Ascending aorta (tissue), 2 donors: ENCODE measurements at regions not wholly inside any gene's neighbourhood (a gene's known extent, or its start where the extent isn't known, plus 50 kb on each side); places are given as distances from the start of the nearest gene placed in this dataset.
"Not testable (repeated sequence)": the region's sequence is repeated elsewhere in the genome, so short reads cannot be mapped to it uniquely, and the experiment has no call there.

Source experiments
- DNase-seq, 2 donors: peaks; one replicate each; pipeline ENCODE4 v3.0.0-alpha.2; 2019; ENCODE audit warnings: low spot score in 2 of 2
- H3K27ac ChIP-seq, 2 donors: fragments of 200-600 bp; sonication (generic); one replicate each; pipeline ENCODE4 v1.5.1; 2016 to 2017; ENCODE audit warnings: mild to moderate bottlenecking in 1 of 2
- H3K27me3 ChIP-seq: fragments of 200-600 bp; sonication (generic); one replicate; pipeline ENCODE4 v1.5.1; 2017
- H3K36me3 ChIP-seq, 2 donors: fragments of 200-600 bp; sonication (generic); one replicate each; pipeline ENCODE4 v1.5.1; 2016
- H3K4me1 ChIP-seq, 2 donors: fragments of 200-600 bp; sonication (generic); one replicate each; pipeline ENCODE4 v1.5.1; 2016 to 2017; ENCODE audit warnings: mild to moderate bottlenecking in 1 of 2
- H3K4me3 ChIP-seq, 2 donors: fragments of 200-600 bp; sonication (generic); one replicate each; pipeline ENCODE4 v1.5.1; 2016 to 2017; ENCODE audit warnings: mild to moderate bottlenecking in 1 of 2
- H3K9me3 ChIP-seq, 2 donors: fragments of 200-600 bp; sonication (generic); one replicate each; pipeline ENCODE4 v1.5.1; 2016
- intact Hi-C: fragments of 100-400 bp; cut with DNase I; formaldehyde crosslinking; loops from one replicate; pipeline ENCODE4 v1.15.1; 2023
- TF ChIP-seq, protein P1 (sequence below), 3 experiments: fragments of 200-600 bp in 2 of 3; fragments of 450-650 bp in 1 of 3; sonication (generic) in 2 of 3; IDR thresholded peaks; one replicate each; pipeline ENCODE4 v1.5.1; 2016 to 2019; ENCODE audit warnings: antibody characterized with exemption in 3 of 3, mild to moderate bottlenecking in 1 of 3, moderate library complexity in 1 of 3

DNA sequence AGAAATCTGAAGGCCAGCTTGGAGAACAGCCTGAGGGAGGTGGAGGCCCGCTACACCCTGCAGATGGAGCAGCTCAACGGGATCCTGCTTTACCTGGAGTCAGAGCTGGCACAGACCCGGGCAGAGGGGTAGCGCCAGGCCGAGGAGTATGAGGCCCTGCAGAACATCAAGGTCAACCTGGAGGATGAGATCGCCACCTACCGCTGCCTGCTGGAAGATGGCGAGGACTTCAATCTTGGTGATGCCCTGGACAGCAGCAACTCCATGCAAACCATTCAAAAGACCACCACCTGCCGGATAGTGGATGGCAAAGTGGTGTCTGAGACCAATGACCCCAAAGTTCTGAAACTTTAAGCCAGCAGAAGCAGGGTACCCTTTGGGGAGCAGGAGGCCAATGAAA is 318.4 kb downstream of the ZFHX3 start:
- H3K27ac ChIP-seq, H3K27me3 ChIP-seq, H3K4me1 ChIP-seq, H3K9me3 ChIP-seq, H3K4me3 ChIP-seq, intact Hi-C loops, DNase-seq, H3K36me3 ChIP-seq: not testable (repeated sequence)

DNA sequence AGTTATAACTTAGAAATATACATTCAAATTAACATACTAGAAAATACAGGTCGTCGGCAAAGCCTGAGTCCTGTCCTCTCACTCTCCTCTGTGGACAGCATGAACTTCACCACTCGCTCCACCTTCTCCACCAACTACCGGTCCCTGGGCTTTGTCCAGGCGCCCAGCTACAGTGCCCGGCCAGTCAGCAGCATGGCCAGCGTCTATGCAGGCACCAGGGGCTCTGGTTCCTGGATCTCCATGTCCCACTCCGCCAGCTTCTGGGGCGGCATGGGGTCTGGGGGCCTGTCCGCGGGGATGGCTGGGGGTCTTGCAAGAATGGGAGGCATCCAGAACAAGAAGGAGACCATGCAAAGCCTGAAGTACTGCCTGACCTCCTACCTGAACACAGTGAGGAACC is 319.4 kb downstream of the ZFHX3 start:
- Histone ChIP-seq H3K9me3 (no peaks in the 10 kb centered on the region), H3K27me3 (no peaks in the 10 kb centered on the region), H3K36me3 (no peaks in the 10 kb centered on the region), H3K4me3 (no peak overlapping the region), H3K27ac (no peak overlapping the region), H3K4me1 (no peaks in the 10 kb centered on the region)
- TF ChIP-seq, protein P1, sequence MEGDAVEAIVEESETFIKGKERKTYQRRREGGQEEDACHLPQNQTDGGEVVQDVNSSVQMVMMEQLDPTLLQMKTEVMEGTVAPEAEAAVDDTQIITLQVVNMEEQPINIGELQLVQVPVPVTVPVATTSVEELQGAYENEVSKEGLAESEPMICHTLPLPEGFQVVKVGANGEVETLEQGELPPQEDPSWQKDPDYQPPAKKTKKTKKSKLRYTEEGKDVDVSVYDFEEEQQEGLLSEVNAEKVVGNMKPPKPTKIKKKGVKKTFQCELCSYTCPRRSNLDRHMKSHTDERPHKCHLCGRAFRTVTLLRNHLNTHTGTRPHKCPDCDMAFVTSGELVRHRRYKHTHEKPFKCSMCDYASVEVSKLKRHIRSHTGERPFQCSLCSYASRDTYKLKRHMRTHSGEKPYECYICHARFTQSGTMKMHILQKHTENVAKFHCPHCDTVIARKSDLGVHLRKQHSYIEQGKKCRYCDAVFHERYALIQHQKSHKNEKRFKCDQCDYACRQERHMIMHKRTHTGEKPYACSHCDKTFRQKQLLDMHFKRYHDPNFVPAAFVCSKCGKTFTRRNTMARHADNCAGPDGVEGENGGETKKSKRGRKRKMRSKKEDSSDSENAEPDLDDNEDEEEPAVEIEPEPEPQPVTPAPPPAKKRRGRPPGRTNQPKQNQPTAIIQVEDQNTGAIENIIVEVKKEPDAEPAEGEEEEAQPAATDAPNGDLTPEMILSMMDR (IDR thresholded peaks at IDR 0.05), result no peak
- no peak for DNase-seq
- intact Hi-C loops, result no loop called here

DNA sequence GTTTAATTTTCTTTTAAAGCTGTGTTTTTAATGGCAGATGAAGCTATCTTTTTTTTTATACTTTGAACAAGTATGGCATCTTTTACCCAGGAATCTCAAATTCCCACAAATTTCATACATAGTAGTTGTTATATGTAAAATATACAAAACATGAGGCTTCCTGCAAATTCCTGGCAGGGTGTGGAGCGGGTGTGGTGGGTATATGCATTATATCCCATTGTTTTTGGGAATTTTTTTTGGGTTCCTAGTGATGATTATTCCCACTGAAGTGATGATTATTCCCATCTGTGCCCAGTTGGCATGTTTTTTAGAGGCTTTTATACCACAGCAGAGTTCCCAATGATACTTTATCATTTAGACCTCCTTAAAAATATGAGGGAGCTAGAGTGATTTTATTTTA is 320.4 kb downstream of the ZFHX3 start:
- no peaks in the 10 kb centered on the region for H3K36me3 ChIP-seq
- no peak overlapping the region for H3K4me3 ChIP-seq
- no peaks in the 10 kb centered on the region for H3K27me3 ChIP-seq
- H3K4me1 ChIP-seq, result no peaks in the 10 kb centered on the region
- no peaks in the 10 kb centered on the region for H3K9me3 ChIP-seq
- TF ChIP-seq, protein P1 (IDR thresholded peaks at IDR 0.05), result no peak
- no peak for DNase-seq
- intact Hi-C loops, result no loop called here
- H3K27ac ChIP-seq, result no peak overlapping the region

DNA sequence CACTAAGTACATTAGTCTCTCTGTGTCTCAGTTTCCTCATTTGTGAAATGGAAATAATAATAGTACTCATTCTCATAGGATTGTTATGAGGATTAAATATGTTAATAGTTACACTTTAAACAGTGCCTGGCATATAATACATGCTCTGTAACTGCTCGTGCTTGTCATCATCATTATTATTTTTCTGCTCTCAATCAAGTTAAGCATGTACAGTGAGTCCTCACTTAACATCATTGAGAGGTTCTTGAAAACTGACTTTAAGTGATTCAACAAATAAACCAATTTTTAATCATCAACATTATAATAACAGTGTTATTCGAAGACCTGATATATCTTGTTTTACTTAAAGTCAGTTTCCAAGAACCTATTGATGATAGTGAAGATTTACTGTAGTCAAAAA is 322.3 kb downstream of the ZFHX3 start:
- H3K9me3 ChIP-seq, result no peaks in the 10 kb centered on the region
- intact Hi-C loops, result no loop called here
- no peak overlapping the region for H3K4me3 ChIP-seq

DNA sequence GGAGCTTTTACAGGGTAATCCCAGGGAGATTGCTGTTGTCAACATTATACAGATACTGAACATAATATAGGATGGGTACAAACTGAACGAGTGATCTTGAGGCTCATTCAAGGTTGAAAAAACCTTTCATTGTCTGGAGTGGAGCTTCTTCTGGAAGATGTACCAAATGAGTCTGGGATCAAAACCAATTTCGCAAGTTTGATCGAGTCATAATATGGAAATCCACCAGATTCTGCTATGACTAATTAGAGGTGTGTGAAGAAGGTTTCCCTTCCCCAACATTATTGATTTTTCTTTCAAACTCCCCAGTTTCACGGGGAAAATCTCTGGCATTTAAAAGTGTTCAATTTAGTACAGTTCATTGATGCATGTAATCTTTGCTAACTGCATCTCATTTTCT is 324.1 kb downstream of the ZFHX3 start:
- no peaks in the 10 kb centered on the region for H3K4me1 ChIP-seq
- H3K27ac ChIP-seq, result no peak overlapping the region
- H3K4me3 ChIP-seq, result no peak overlapping the region
- no peaks in the 10 kb centered on the region for H3K9me3 ChIP-seq
- no peaks in the 10 kb centered on the region for H3K36me3 ChIP-seq
- TF ChIP-seq, protein P1 (IDR thresholded peaks at IDR 0.05), result no peak
- no peaks in the 10 kb centered on the region for H3K27me3 ChIP-seq
- intact Hi-C loops, result no loop called here
- DNase-seq, result no peak

More for the DNA sequence above, 322.3 kb downstream of the ZFHX3 start:
- Histone ChIP-seq H3K36me3 (no peaks in the 10 kb centered on the region), H3K27me3 (no peaks in the 10 kb centered on the region), H3K27ac (no peak overlapping the region), H3K4me1 (no peaks in the 10 kb centered on the region)
- no peak for DNase-seq
- TF ChIP-seq, protein P1 (IDR thresholded peaks at IDR 0.05), result no peak

DNA sequence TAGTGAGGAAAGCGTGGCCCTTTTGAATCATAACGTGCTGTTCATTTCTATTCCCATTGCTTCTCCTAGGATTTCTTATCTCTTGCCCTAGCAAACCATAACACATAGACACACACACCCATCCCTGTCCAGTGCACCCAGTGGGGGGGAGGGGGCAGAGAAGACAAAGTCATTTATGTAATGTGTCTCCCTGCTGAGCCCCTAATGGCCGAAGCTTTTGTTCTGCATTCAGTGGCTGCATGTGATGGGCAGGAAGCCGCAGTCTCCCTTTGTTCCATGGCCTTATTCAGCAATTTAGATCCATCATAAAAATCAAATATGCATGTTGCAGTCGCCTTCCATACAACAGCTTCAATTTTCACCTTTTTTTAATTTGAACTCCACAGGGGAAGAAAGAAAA is 325.4 kb downstream of the ZFHX3 start:
- no peak for DNase-seq
- no peak overlapping the region for H3K27ac ChIP-seq
- no peaks in the 10 kb centered on the region for H3K27me3 ChIP-seq
- TF ChIP-seq, protein P1 (IDR thresholded peaks at IDR 0.05), result no peak
- H3K9me3 ChIP-seq, result no peaks in the 10 kb centered on the region
- intact Hi-C loops, result no loop called here
- no peaks in the 10 kb centered on the region for H3K36me3 ChIP-seq
- no peak overlapping the region for H3K4me3 ChIP-seq
- no peaks in the 10 kb centered on the region for H3K4me1 ChIP-seq
